Superior temporal gyrus (tissue), 1 donor: ENCODE measurements at regions not wholly inside any gene's neighbourhood (a gene's known extent, or its start where the extent isn't known, plus 50 kb on each side); places are given as distances from the start of the nearest gene placed in this dataset.

Experiments used
- DNase-seq: peaks from one replicate; pipeline ENCODE4 v3.0.0-alpha.2; 2016; ENCODE audit errors: extremely low spot score

- DNase-seq: peak; percentile 29
Observed at GRCh38 chr4:24476282-24476681, 108.1 kb downstream of the DHX15 start.

- no peak for DNase-seq
Observed at GRCh38 chr4:24475756-24476155, 108.6 kb downstream of the DHX15 start.

GRCh38 chr4:24473309-24473721 lies 111.0 kb downstream of the DHX15 start:
- DNase-seq: peak; percentile 71

GRCh38 chr4:24472514-24473308 lies 111.6 kb downstream of the DHX15 start:
- peak; percentile 72 for DNase-seq

GRCh38 chr4:24472161-24472510 lies 112.2 kb downstream of the DHX15 start:
- no peak for DNase-seq

GRCh38 chr4:24471486-24472160 lies 112.7 kb downstream of the DHX15 start:
- peak; percentile 11 for DNase-seq

- peak; percentile 20 for DNase-seq
Observed at GRCh38 chr4:24470666-24471485, 113.5 kb downstream of the DHX15 start.

- DNase-seq: peak; percentile 53
Observed at GRCh38 chr4:24468071-24468470, 116.3 kb downstream of the DHX15 start.

- no peak for DNase-seq
Observed at GRCh38 chr4:24464566-24464965, 119.8 kb downstream of the DHX15 start.

GRCh38 chr4:24456431-24456830 lies 127.9 kb downstream of the DHX15 start:
- DNase-seq: no peak

GRCh38 chr4:24453951-24454350 lies 130.4 kb downstream of the DHX15 start:
- DNase-seq: no peak

- no peak for DNase-seq
Observed at GRCh38 chr4:24451870-24452269, 132.5 kb downstream of the DHX15 start.

GRCh38 chr4:24443200-24443599 lies 141.2 kb downstream of the DHX15 start:
- no peak for DNase-seq

GRCh38 chr4:24440765-24441164 lies 143.6 kb downstream of the DHX15 start:
- no peak for DNase-seq

- no peak for DNase-seq
Observed at GRCh38 chr4:24434241-24434640, 150.1 kb downstream of the DHX15 start.

- no peak for DNase-seq
Observed at GRCh38 chr4:24433515-24434214, 150.7 kb downstream of the DHX15 start.

- no peak for DNase-seq
Observed at GRCh38 chr4:24428850-24429249, 155.5 kb downstream of the DHX15 start.

GRCh38 chr4:24426557-24426956 lies 157.8 kb downstream of the DHX15 start:
- no peak for DNase-seq

GRCh38 chr4:24425863-24426262 lies 158.5 kb downstream of the DHX15 start:
- DNase-seq: no peak

- no peak for DNase-seq
Observed at GRCh38 chr4:24423670-24424069, 160.7 kb downstream of the DHX15 start.

GRCh38 chr4:24422644-24423043 lies 161.7 kb downstream of the DHX15 start:
- DNase-seq: no peak
